OCI-LY3 (cell line): ENCODE measurements at regions not wholly inside any gene's neighbourhood (a gene's known extent, or its start where the extent isn't known, plus 50 kb on each side); places are given as distances from the start of the nearest gene placed in this dataset.

ENCODE experiments used
- CTCF ChIP-seq: fragments of 200-600, 300-600 bp; sonication (generic); IDR thresholded peaks from 2 replicates; pipeline ENCODE4 v1.5.1; 2014; ENCODE audit warnings: antibody characterized with exemption, low read length, low read depth
- EZH2phosphoT487 ChIP-seq: fragments of 200-600 bp; shearing (Covaris generic); IDR thresholded peaks from 2 replicates; pipeline ENCODE4 v1.6.1; 2018; ENCODE audit warnings: antibody characterized with exemption, mixed run types, low read depth

- TF ChIP-seq CTCF (no peak), EZH2phosphoT487 (no peak)
Measured at GRCh38 chr17:72562615-72563188, 441.9 kb downstream of the SOX9 start.
